ENCODE measurements at regions not wholly inside any gene's neighbourhood (a gene's known extent, or its start where the extent isn't known, plus 50 kb on each side); places are given as distances from the start of the nearest gene placed in this dataset.

DNA sequence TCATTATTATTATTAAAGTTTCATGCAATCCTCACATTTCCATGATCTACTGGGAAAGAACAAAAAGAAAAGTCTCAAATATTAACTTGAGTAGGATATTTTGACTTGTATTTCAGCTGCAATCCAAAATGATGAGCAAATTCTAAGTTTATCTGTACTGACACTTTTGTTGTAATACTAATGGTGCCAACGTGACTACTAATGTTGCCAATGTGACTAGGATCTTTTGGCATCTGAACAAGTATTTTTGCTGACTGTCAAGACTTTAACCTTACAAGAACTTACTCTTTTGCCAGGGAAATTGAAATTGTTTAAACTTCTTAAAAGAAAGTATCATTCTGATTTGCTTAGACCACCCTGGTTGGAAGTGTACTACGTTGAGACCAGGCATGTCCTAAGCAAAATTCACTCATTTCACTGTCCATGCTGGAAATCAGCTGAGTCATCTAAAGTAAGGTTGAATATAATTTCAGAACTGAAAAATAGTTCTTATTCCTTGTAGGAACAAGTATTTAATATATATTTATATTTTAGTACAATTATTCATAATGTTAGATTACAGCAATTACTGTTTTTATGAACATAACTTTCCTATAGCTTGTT is 78.5 kb upstream of the LYZL1 start:
- TF ChIP-seq POLR2A (IDR thresholded peaks at IDR 0.05): no peak
- TF ChIP-seq, protein P1, sequence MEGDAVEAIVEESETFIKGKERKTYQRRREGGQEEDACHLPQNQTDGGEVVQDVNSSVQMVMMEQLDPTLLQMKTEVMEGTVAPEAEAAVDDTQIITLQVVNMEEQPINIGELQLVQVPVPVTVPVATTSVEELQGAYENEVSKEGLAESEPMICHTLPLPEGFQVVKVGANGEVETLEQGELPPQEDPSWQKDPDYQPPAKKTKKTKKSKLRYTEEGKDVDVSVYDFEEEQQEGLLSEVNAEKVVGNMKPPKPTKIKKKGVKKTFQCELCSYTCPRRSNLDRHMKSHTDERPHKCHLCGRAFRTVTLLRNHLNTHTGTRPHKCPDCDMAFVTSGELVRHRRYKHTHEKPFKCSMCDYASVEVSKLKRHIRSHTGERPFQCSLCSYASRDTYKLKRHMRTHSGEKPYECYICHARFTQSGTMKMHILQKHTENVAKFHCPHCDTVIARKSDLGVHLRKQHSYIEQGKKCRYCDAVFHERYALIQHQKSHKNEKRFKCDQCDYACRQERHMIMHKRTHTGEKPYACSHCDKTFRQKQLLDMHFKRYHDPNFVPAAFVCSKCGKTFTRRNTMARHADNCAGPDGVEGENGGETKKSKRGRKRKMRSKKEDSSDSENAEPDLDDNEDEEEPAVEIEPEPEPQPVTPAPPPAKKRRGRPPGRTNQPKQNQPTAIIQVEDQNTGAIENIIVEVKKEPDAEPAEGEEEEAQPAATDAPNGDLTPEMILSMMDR (IDR thresholded peaks at IDR 0.05): no peak
